ENCODE measurements at regions not wholly inside any gene's neighbourhood (a gene's known extent, or its start where the extent isn't known, plus 50 kb on each side); places are given as distances from the start of the nearest gene placed in this dataset.
"Not testable (repeated sequence)": the region's sequence is repeated elsewhere in the genome, so short reads cannot be mapped to it uniquely, and the experiment has no call there.

DNA sequence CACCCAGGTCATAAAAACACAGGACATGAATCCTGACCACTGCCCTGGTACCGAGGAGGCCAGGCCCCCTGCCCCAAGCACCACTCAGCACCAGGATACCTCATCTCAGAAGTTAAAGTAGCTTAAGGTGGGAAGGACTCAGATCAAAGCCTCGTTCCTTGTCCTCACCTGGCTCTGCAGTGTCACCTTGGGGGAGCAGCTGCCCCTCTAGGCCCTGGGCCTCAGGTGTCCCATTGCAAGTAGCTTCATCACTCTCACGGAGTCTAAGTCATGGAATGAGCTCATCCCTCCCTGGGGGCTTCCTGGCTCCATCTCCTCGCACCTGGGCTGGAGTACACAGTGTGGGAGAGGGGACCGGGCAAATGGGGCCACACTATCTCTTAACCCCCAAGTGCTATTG lies 148.0 kb downstream of the TPRA1 start:
- no peaks in the 10 kb centered on the region for H3K36me3 ChIP-seq
- no peak for DNase-seq
- no peak overlapping the region for H3K27ac ChIP-seq
- H3K9me3 ChIP-seq, result no peaks in the 10 kb centered on the region
- TF ChIP-seq, protein P1, sequence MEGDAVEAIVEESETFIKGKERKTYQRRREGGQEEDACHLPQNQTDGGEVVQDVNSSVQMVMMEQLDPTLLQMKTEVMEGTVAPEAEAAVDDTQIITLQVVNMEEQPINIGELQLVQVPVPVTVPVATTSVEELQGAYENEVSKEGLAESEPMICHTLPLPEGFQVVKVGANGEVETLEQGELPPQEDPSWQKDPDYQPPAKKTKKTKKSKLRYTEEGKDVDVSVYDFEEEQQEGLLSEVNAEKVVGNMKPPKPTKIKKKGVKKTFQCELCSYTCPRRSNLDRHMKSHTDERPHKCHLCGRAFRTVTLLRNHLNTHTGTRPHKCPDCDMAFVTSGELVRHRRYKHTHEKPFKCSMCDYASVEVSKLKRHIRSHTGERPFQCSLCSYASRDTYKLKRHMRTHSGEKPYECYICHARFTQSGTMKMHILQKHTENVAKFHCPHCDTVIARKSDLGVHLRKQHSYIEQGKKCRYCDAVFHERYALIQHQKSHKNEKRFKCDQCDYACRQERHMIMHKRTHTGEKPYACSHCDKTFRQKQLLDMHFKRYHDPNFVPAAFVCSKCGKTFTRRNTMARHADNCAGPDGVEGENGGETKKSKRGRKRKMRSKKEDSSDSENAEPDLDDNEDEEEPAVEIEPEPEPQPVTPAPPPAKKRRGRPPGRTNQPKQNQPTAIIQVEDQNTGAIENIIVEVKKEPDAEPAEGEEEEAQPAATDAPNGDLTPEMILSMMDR (IDR thresholded peaks at IDR 0.05), result no peak
- intact Hi-C loops (cut with DNase I), result no loop called here
- no peaks in the 10 kb centered on the region for H3K4me1 ChIP-seq
- H3K9ac ChIP-seq (ENCODE audit: low read depth in 2 of 2, low read length in 2 of 2), result no peak overlapping the region
- no peaks in the 10 kb centered on the region for H3K27me3 ChIP-seq
- no peak overlapping the region for H3K4me3 ChIP-seq

DNA sequence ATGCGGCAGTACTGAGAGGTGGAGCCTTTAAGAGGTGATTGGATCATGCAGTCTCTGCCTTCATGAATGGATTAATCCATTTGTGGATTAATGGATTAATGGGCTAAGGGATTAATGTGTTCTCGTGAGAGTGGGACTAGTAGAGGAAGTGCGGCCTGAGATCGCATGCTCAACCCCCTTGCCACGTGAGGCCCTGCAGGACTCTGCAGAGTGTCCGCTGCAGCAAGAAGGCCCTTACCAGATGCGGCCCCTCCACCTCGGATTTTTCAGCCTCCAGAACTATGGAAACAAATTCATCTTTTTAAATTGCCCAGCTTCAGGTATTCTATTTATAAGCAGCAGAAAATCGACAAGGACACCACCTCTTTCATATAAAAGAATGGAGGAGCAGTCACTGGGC lies 148.8 kb downstream of the TPRA1 start:
- TF ChIP-seq, protein P1 (IDR thresholded peaks at IDR 0.05), result no peak
- Histone ChIP-seq H3K9me3 (no peaks in the 10 kb centered on the region), H3K36me3 (no peaks in the 10 kb centered on the region), H3K4me3 (no peak overlapping the region), H3K9ac (ENCODE audit: low read depth in 2 of 2, low read length in 2 of 2) (no peak overlapping the region), H3K27me3 (no peaks in the 10 kb centered on the region), H3K4me1 (no peaks in the 10 kb centered on the region), H3K27ac (no peak overlapping the region)
- no peak for DNase-seq
- intact Hi-C loops (cut with DNase I), result no loop called here

DNA sequence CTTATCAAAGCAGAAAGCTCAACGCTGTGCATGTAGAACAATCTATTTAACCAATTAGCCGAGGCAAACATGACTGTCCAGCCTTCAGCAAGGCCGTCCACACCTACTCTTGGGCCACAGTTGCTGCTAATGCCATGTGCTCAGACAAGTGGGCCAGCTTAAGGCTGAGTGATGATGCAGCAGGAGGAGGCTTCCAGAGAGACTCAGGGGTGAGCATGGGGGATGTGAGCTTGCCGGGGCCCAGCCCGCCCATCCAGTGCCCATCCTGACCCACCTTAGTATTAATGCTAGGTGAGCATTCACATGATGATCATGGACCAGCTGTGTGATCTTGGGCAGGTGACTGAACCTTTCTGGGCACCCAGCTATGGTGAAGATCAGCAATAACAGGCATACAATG lies 150.1 kb downstream of the TPRA1 start:
- TF ChIP-seq, protein P1 (IDR thresholded peaks at IDR 0.05), result no peak
- DNase-seq, result no peak
- intact Hi-C loops (cut with DNase I), result no loop called here
- Histone ChIP-seq H3K9ac (ENCODE audit: low read depth in 2 of 2, low read length in 2 of 2) (no peak overlapping the region), H3K27me3 (no peaks in the 10 kb centered on the region), H3K9me3 (no peaks in the 10 kb centered on the region), H3K4me3 (no peak overlapping the region), H3K36me3 (no peaks in the 10 kb centered on the region), H3K4me1 (no peaks in the 10 kb centered on the region), H3K27ac (no peak overlapping the region)

DNA sequence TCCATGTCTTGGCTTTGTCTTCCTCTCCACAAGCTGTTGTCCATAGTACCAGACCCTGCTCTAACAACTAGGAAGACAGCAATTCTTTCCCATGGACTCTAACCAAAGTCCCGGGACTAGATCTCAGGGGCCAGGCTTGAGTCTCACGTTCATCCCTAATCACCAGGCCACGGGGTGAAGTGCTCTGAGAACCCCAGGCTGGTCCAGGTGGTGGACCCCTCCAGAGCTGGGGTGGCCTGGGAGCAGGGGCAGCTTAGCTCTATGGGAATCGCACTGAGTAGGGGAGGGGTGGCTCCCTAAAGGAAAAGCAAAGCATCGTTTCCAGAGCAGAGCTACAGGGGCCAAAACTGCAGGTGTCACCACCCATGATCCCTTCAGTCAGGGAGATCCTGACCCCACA lies 150.9 kb downstream of the TPRA1 start:
- DNase-seq, result no peak
- Histone ChIP-seq H3K9me3 (no peaks in the 10 kb centered on the region), H3K27me3 (no peaks in the 10 kb centered on the region), H3K4me3 (no peak overlapping the region), H3K27ac (no peak overlapping the region), H3K36me3 (no peaks in the 10 kb centered on the region), H3K4me1 (no peaks in the 10 kb centered on the region), H3K9ac (ENCODE audit: low read depth in 2 of 2, low read length in 2 of 2) (no peak overlapping the region)
- TF ChIP-seq, protein P1 (IDR thresholded peaks at IDR 0.05), result no peak
- intact Hi-C loops (cut with DNase I), result no loop called here

DNA sequence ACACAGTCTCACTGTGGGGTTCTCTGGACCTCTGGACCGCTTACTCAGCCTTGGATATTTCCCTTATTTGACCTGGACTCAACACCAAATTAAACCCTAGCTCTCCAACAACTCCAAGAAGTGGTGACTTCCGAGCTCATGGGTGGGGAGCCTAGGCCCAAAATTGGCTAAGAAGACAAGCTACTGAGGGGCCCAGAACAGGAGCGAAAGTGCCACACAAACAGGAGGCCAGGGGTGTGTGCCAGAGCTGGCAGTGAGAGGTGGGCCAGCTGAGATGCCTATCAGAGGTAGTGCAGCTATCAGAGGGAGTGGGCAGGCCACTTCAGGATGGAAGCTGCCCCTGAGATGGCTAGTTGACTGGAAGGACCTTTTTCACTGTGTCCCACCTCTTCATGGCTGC lies 151.1 kb upstream of the PRR20G start:
- Histone ChIP-seq H3K4me3 (no peak overlapping the region), H3K9ac (ENCODE audit: low read depth in 2 of 2, low read length in 2 of 2) (no peak overlapping the region), H3K4me1 (no peaks in the 10 kb centered on the region), H3K36me3 (no peaks in the 10 kb centered on the region), H3K9me3 (no peaks in the 10 kb centered on the region), H3K27me3 (no peaks in the 10 kb centered on the region), H3K27ac (no peak overlapping the region)
- TF ChIP-seq, protein P1 (IDR thresholded peaks at IDR 0.05), result no peak
- intact Hi-C loops (cut with DNase I), result no loop called here
- no peak for DNase-seq

DNA sequence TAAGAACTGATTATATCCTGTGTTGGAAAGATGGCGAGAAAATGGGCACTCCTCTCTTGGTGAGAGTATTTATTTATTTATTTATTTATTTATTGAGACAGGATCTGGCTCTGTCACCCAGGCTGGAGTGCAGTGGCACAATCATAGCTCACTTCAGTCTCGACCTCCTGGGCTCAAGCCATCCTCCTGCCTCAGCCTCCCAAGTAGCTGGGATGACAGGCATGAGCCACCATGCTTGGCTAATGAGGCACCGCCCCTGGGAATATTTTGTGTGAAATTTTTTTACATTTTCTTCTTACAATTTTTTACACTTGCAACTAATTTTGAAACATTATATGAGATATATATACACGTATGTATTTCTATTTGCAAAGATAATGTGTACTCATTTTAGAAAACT lies 150.5 kb upstream of the PRR20G start:
- H3K36me3 ChIP-seq, result no peaks in the 10 kb centered on the region
- TF ChIP-seq, protein P1 (IDR thresholded peaks at IDR 0.05), result no peak
- H3K4me3 ChIP-seq, result no peak overlapping the region
- no peaks in the 10 kb centered on the region for H3K4me1 ChIP-seq
- H3K27me3 ChIP-seq, result no peaks in the 10 kb centered on the region
- H3K9ac ChIP-seq (ENCODE audit: low read depth in 2 of 2, low read length in 2 of 2), result no peak overlapping the region
- intact Hi-C loops (cut with DNase I), result no loop called here
- no peak for DNase-seq
- no peaks in the 10 kb centered on the region for H3K9me3 ChIP-seq
- H3K27ac ChIP-seq, result no peak overlapping the region

DNA sequence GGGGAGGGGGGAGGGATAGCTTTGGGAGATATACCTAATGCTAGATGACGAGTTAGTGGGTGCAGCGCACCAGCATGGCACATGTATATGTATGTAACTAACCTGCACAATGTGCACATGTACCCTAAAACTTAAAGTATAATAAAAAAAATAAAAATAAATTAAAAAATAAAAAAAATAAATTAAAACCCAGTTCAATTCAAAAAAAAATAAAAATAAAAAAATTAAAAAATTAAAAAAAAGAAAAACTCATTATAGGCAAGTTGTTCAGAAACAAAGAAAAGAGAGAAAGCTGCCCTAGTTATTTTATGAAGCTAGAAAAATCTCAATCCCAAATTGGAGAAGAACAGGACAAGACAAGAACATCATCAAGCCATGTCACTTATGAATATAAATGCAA lies 147.5 kb upstream of the PRR20G start:
- DNase-seq; H3K27me3 ChIP-seq; H3K4me3 ChIP-seq; H3K9ac ChIP-seq (ENCODE audit: low read depth in 2 of 2, low read length in 2 of 2); H3K36me3 ChIP-seq; H3K4me1 ChIP-seq; H3K9me3 ChIP-seq; H3K27ac ChIP-seq; intact Hi-C loops (cut with DNase I): not testable (repeated sequence)
